HG03575 (cell line): ENCODE measurements at regions not wholly inside any gene's neighbourhood (a gene's known extent, or its start where the extent isn't known, plus 50 kb on each side); places are given as distances from the start of the nearest gene placed in this dataset.
A peak's percentile ranks its signal among the peaks of the same experiment; 100 is the strongest.

Experiments used
- ATAC-seq: cut with Tn5 transposase; IDR thresholded peaks from one replicate; pipeline ENCODE4 v1.9.1; 2021; ENCODE audit not compliant: unreplicated experiment, insufficient number of reproducible peaks, low FRiP score; ENCODE audit errors: extremely low read depth

GRCh38 chr6:11346516-11346915 lies 114.0 kb upstream of the NEDD9 start:
- peak; percentile 46 for ATAC-seq

- ATAC-seq, result no peak
Measured at GRCh38 chr6:11345536-11345935, 113.1 kb upstream of the NEDD9 start.

DNA sequence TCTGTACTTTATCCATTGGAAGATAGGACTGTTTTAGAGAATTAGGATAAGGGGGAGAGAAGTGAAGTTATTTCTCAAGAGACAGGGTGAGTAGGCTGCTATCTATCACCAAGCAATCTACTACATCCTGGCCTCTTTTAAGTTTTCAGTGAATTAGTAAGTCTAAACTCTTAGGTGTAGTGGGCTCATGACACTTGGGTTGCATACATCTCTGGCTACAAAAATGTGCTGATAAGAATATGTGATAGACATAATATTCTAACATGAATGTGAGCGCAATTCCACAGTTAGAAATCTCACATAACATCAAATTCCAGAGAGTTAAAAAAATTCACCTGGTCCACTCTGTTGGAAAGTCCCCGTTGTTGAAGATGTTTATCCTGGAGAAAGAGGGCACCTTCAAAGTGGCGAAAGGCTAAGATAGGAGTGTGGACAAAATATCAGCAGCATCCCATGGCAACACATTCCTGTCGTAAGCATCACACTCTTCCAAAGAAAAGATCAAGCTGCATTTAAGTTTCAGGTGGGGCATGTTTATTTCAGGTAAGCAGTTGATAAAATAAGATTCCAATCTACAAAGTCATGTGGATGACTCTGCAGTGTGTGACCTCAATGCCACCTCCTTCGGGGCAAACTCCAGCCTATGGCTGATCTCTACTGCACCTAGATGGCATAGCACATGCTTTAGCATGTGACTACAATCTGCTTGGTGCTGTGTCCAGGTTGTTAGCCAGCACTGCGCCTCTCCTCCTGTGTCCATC lies 111.7 kb upstream of the NEDD9 start:
- no peak for ATAC-seq

DNA sequence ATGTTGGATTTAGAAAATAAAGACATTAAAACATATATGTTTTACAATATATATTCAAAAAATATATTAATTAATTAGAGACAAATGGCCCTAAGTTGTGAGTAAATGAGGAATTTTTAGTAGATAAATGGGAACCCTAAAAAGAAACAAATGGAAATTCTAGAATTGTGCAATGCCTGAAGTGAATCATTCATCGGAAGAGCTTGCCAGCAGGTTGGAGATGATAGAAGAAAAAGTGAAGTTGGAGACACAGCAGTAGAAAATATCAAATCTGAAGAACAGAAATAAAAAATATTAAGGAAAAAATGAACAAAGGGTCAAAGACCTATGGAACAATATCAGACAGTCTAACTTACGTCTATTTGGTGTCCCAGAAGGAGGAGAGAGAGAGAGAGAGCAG lies 109.4 kb upstream of the NEDD9 start:
- no peak for ATAC-seq

DNA sequence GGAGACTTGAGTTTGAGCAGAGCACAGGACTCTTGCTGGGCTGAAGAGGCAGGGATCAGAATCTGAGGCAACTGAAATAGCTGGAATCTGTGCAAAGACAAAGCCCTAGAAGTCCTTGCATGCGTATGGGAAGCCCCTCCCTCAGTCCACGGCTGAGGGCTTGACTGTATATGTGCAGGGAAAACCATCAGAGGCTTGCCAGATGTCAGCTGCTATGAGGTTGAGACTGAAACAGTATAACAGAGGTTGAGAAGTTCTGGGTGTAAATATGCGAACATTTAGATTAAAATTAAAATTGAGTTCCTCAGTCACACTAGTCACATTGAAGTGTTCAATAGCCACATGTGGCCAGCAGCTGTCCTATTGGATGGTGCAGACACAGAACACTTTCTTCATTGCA lies 108.8 kb upstream of the NEDD9 start:
- no peak for ATAC-seq

DNA sequence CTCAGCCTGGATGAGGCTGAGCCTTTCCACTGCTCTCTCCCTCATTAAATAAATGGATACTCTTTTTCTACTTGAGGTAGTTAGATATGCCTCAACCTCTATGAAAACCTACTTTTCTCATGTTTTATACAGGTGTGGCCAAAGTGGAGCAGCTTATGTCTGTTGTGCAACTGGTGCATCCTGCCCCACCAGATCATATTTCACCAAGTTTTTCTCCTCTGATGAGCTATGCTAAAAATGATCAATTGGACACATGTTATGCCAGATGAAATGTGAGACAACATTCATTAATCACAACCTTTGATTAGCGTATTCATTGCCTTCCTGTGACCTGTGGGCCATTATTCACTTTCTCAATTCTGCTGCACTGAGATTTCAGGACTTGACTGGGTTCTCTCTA lies 106.9 kb upstream of the NEDD9 start:
- no peak for ATAC-seq

GRCh38 chr6:11337306-11337705 lies 104.8 kb upstream of the NEDD9 start:
- no peak for ATAC-seq

GRCh38 chr6:11335826-11336225 lies 103.4 kb upstream of the NEDD9 start:
- no peak for ATAC-seq

- ATAC-seq, result no peak
Measured at GRCh38 chr6:11333132-11333849, 100.8 kb upstream of the NEDD9 start.

DNA sequence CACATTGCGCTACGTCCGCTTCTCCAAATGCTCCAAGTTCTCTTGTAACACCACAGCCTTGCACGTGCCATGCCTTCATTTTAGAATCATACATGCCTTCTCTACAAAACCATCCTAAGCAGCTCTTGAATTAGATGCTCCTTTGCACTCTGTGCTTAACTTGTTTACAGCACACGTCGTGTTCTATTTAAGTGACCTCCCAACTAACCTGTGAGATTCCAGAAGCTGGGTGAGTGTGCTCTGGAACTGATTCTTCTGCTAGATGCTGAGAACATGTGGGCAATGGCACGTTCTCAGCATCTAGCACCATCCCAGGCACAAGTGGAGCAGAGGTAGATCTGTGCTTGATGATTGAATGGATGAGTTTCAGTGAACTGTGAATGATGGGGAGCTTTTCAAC lies 100.0 kb upstream of the NEDD9 start:
- ATAC-seq, result no peak

GRCh38 chr6:11331111-11331510 lies 98.6 kb upstream of the NEDD9 start:
- no peak for ATAC-seq

DNA sequence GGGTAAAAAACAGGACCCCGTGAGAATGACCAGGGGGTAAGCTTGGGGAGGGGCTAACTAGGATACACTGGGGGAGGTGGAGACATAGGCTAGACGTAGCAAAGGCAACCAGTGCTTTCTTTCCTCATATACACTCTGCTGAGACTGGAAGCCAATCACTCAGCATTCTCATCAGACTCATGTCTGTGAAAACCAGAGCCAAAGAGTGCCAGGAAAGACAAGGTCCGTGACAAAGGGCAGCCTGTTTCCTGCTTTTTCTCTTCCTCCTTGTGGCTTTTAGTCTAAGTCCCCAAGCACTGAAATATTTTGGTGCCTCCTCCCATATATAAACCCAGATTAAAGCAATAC lies 97.9 kb upstream of the NEDD9 start:
- no peak for ATAC-seq

DNA sequence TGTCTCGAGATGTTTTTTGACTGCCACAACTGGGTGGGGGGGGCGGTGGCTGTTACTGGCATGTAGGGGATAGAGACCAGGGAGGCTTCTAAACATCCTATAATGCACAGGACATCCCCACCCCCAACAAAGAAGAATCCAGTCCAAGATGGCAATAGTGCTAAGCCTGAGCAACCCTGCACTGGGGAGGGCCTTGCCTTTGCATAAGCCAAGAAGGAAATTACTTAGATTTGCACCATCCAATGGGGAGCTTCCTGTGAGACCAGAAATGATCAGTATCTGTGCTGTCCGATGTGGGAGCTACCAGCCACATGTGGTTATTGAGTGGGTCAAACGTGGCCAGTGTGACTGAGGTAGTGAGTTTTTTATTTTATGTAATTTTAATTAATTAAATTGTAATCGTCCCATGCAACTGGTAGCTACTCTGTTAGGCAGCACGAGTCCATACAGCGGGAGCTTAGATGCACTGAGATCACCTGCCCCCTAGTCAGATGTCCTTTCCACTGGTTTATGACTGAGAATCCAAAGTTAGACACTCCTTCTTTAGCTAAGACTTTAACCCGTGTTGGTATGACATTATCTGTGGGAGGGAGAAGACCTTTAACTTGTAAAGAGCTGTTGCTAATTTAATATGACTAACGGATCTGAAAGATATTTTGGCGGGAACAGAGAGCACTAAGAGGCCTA lies 97.4 kb upstream of the NEDD9 start:
- ATAC-seq, result no peak

GRCh38 chr6:11328613-11329247 lies 96.3 kb upstream of the NEDD9 start:
- ATAC-seq, result no peak

DNA sequence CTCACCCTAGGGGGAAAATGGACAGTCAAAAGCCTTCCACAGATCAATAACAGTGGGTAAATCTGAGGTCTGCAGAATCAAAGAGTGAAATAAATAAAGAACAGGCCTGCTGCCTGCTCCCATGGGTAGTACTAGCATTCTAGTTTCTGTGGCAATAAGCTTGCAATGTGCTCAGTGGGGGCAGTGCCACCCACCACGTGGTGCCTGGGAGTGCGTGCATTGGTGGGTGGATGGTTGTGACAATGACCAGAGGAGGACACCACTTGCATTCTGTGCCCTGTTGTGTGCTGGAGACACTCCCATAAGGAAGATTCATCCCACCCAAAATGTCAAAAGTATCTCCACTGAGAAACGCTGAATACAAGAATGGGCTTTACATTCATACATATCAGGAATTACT lies 95.5 kb upstream of the NEDD9 start:
- no peak for ATAC-seq

DNA sequence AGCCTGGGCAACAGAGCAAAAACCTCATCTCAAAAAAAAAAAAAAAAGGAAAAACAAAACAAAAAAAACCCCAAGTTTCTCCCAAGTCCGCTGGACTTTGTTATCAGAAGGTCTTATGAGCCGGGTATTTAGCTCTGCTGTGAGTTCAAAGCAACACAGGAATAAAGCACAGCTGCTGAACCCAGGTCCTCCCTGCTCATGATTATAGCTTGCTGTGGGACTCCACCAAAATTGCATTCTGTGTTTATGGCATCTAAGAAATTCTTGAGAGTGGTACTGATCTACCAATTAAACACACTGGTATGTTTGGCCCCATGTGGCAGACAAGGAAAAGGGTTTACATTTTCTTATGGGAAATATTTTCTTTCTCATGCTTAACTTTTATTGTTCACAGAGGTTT lies 93.6 kb upstream of the NEDD9 start:
- no peak for ATAC-seq

GRCh38 chr6:11324453-11325015 lies 92.1 kb upstream of the NEDD9 start:
- ATAC-seq, result no peak

GRCh38 chr6:11323666-11324452 lies 91.4 kb upstream of the NEDD9 start:
- no peak for ATAC-seq
